GM20431 (cell line): ENCODE measurements at regions not wholly inside any gene's neighbourhood (a gene's known extent, or its start where the extent isn't known, plus 50 kb on each side); places are given as distances from the start of the nearest gene placed in this dataset.

Source experiments
- in situ Hi-C: fragments of 300-500 bp; cut with MseI, MboI; formaldehyde crosslinking; loops from one replicate; pipeline ENCODE4 v1.15.0; 2020; ENCODE audit warnings: low sequenced_read_pairs; ENCODE audit not compliant: unreplicated experiment

DNA sequence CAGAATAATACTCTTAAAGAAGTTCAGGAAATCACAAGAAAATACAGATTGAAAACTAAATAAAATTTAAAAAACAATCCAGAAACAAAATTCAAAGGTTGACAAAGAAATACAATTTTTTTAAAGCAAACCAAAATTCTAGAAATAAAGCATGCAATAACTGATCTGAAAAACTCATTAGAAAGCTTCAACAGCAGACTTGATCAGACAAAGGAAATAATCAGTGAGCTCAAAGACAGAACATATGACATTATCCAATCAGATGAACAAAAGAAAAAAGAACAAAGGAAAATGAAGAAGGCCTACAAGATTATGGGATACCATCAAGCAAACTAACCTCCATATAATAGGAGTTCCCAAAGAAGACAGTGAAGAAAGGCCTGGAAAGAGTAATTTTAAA, 336.8 kb downstream of the RSL24D1 start:
- in situ Hi-C loops: no loop called here

- in situ Hi-C loops: no loop called here
These were observed 342.1 kb downstream of the RSL24D1 start for GRCh38 chr15:54854667-54855066.

DNA sequence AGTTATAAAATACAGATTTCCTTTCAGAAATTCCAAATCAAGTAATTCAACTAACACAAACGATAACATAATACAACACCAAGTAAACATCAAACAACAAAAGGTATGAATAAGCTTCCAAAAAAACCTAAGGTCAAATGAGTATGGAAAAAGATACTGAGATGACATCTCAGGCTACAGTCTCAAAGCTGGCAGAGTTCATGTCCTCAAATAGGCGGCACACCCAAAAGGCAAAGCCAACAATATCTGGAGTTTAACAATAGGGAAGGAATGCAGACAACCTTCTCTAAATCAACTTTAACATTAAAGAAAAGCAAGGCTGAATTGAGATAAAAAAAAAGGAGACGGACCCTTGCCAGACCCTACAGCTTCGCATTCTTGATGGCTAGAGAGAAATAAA, 346.6 kb downstream of the RSL24D1 start:
- in situ Hi-C loops: no loop called here

DNA sequence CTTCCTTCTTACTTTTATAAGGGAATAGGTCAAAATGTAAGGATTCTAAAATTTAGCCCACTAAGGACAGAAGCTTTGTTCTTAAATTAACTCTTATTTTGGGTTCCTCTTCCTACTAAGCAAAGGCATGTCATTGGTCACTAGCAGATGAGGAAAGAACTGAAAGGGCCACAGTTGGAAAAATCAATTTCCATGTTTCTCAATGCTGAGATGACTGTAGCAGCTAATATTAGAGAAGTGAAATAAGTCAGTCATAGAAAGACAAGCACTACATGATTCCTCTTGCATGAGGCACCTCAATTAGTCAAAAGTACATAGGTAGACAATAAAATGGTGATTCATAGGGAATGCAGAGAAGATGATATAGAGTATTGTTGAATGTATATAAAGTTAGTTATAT, 353.7 kb downstream of the RSL24D1 start:
- in situ Hi-C loops: no loop called here

GRCh38 chr15:54841701-54842305, 354.9 kb downstream of the RSL24D1 start:
- in situ Hi-C loops: no loop called here

GRCh38 chr15:54840621-54841398, 355.9 kb downstream of the RSL24D1 start:
- in situ Hi-C loops: no loop called here

DNA sequence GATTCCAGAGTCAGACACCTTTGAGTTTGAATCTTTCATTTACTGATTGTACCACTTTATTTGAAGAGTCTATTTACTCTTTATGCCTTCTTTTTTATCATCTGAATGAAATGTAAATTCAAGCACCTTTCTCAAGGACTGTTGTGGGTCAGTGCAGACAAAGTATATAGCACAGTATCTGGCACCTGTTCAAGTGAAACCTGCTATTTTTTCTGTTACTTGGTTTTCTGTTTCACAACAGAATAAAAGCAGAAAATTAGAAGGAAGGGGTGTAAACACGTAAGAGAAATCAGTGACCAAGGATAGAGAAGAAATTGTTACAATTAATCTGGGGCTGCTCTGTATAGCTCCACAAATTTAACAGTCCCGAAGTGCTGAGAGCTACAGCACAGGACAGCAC, 357.4 kb downstream of the RSL24D1 start:
- in situ Hi-C loops: no loop called here

- in situ Hi-C loops: no loop called here
These were observed 360.5 kb downstream of the RSL24D1 start for GRCh38 chr15:54836052-54836795.

DNA sequence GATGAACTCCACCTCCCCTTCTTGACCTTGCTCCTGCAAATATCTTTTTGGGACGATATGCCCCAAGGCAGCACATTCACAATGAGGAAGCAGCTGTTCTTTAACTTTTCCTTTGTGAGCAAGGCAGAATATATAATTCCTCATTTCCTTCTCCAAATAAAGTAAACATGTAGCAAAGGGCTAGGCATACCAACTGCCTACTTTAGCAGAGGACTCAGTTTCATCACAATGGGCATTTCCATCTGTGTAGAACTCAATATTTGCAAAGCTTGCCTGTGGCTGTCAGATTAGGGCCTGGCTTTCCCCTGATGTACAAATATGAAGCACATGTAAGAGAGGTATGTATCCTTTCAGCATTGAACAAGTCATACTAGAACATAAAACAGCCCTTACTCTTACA, 366.9 kb downstream of the RSL24D1 start:
- in situ Hi-C loops: no loop called here

DNA sequence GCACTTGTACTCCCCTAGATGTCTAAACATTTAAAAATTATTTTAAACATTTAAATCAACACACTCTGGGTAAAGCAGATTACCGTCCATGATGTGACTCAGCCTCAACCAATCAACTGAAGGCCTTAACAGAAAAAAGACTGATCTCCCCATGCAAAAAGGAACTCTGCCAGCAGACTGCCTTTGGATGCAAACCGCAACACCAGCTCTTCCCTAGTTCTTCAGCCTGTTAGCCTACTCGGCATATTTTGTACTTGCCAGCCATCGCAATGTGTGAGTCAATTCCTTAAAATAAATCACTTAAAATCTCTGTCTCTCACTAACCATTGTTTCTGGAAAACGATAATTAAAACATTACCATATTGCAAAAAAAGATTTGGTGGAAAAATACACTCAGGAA, 375.9 kb downstream of the RSL24D1 start:
- in situ Hi-C loops: no loop called here

DNA sequence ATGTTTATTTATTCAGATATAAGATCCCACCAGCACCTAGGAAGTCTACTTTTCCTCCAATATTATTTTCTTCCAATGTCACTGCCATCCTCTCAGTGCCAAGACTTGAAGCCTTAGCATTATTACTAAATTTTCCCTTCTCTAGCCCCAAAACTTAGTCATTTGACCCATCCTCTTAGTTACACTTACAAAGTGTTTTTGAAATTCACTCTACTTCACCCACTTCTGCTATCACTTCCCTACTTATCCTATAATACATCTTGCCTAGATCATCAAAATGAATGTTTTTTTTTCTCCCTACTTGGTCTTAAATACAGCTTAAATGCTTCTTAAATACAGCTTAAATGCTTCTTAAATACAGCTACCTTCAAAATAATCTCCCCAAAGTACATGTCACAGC, 376.6 kb downstream of the RSL24D1 start:
- in situ Hi-C loops: no loop called here

DNA sequence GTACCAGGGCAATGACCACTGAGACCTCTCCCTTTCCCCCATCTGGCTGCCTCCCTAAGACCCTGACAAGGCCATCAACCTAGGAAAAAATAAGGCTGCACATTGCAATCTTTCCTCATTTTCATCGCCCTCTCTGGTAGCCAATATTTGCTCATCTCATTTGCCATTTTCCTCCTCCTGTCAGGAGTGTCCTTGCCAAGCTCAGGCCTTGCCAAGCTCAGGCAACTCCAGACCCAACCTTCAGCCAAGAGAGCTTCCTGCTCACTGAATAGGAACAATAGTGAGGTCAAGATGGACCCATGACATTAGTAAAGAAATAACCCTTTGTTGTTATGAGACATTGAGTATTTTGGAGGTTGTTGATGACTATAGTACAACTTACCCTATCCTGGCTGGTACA, 380.3 kb downstream of the RSL24D1 start:
- in situ Hi-C loops: no loop called here

- in situ Hi-C loops: no loop called here
These were observed 381.2 kb downstream of the RSL24D1 start for GRCh38 chr15:54815556-54815955.

DNA sequence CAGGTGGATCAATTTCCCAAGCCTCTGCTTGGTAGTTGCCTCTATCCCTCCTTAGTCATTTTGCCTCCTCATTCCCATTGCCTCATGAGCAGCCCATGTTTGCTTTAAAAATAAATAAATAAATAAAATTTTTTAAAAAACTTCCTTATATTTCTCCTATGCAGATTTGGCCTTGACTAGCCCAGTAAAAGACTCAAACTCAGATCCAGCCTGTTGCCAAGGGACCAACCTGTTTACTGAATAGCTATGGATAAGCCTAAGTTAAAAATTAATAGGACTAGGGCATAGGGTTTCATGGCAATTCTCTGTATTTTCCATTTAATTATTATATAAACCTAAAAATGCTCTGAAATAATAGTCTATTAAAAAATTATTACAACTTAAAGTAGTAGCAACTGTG, 384.4 kb downstream of the RSL24D1 start:
- in situ Hi-C loops: no loop called here

GRCh38 chr15:54810496-54810895, 386.2 kb downstream of the RSL24D1 start:
- in situ Hi-C loops: no loop called here

DNA sequence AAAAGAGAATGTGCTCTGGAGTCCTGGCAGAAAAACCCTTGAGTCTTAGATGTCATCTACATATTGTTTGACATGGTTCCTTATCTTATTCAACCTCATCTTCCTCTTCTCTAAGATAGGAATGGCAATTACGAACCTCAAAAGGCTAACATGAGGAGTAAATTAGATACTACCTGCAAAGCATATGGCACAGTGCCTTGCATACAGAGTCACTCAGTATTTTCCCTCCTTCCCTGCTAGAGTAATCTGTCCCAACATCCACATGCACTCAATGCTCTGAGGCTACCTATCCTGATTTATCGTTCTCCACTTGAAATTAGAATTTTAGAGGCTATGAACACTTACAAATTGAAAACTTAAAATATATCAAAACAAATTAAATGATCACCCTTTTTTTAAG, 386.7 kb downstream of the RSL24D1 start:
- in situ Hi-C loops: no loop called here

DNA sequence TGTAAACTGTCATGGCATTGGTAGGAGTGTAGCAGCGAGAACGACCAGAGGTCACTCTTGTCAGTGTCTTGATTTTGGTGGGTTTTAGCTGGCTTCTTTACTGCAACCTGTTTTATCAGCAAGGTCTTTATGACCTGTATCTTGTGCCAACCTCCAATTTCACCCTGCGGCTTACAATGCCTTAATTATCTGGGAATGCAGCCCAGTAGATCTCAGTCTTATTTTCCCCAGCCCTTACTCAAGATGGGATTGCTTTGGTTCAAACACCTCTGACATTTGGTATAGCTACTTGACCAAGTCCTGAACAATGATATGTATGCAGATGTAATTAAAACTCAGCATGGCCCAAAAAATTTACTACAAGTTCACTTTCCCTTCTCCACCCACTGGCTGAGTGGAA, 388.4 kb downstream of the RSL24D1 start:
- in situ Hi-C loops: no loop called here

DNA sequence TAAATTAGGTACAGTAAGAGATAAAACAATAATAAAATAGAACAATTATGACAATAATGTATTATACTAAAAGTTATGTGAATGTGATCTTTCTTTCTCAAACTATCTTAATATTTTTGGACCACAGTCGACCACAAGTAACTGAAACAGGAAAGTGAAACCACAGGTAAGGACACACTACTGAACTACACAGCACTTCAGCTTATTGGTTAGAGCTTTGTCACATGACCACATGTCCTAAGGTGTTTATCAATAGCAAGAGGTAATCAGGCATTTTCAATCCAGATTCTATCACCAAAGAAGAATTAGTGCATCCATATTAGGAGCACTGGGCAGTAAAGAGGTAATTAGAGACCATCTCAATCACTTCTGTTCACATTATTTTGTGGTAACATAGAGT, 392.8 kb downstream of the RSL24D1 start:
- in situ Hi-C loops: no loop called here

GRCh38 chr15:54803134-54803808, 393.5 kb downstream of the RSL24D1 start:
- in situ Hi-C loops: no loop called here

DNA sequence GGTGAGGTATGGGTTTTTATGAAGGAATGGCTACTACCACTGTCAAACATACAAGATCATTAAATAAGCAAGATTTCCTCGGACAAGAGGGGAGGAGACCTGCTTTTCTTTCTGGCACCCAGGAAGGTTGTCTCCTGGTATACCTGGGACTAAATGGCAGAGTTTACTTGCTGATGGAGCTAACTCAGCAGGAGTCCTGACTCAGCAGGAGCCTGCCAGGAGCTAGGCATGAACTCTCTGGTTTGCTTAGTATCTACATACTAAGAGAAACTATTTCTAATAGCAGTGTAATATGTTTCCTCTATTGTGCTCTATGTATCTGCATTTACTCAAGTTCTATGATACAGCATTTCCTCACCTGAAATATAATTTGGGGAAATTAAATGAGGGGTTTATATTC, 404.2 kb downstream of the RSL24D1 start:
- in situ Hi-C loops: no loop called here

- in situ Hi-C loops: no loop called here
These were observed 406.0 kb downstream of the RSL24D1 start for GRCh38 chr15:54790693-54791092.
